ENCODE measurements at regions not wholly inside any gene's neighbourhood (a gene's known extent, or its start where the extent isn't known, plus 50 kb on each side); places are given as distances from the start of the nearest gene placed in this dataset.

DNA sequence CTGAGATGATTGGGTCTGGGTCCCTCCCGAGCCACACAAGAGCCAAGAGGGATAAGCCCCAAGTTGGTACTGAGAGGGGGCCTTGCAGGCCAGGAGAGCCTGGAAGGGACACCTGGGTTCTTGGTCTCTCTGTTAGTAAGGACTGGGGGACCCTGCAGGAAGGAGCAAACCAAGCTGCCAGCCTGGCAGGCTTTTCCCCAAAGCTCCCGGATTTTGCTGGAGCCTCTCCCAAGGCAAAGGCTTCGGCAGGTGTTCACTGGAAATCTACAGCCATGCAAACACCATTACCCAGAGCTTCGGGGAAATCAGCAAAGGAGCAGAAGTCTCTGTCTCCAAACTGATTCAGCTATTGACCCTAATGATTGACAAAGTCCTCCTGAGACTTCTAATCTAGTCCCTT lies 527.9 kb downstream of the BUD13 start:
- TF ChIP-seq, protein P1, sequence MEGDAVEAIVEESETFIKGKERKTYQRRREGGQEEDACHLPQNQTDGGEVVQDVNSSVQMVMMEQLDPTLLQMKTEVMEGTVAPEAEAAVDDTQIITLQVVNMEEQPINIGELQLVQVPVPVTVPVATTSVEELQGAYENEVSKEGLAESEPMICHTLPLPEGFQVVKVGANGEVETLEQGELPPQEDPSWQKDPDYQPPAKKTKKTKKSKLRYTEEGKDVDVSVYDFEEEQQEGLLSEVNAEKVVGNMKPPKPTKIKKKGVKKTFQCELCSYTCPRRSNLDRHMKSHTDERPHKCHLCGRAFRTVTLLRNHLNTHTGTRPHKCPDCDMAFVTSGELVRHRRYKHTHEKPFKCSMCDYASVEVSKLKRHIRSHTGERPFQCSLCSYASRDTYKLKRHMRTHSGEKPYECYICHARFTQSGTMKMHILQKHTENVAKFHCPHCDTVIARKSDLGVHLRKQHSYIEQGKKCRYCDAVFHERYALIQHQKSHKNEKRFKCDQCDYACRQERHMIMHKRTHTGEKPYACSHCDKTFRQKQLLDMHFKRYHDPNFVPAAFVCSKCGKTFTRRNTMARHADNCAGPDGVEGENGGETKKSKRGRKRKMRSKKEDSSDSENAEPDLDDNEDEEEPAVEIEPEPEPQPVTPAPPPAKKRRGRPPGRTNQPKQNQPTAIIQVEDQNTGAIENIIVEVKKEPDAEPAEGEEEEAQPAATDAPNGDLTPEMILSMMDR (IDR thresholded peaks at IDR 0.05), result no peak
- no peak for TF ChIP-seq POLR2A (IDR thresholded peaks at IDR 0.05)
